ENCODE measurements at regions not wholly inside any gene's neighbourhood (a gene's known extent, or its start where the extent isn't known, plus 50 kb on each side); places are given as distances from the start of the nearest gene placed in this dataset.

DNA sequence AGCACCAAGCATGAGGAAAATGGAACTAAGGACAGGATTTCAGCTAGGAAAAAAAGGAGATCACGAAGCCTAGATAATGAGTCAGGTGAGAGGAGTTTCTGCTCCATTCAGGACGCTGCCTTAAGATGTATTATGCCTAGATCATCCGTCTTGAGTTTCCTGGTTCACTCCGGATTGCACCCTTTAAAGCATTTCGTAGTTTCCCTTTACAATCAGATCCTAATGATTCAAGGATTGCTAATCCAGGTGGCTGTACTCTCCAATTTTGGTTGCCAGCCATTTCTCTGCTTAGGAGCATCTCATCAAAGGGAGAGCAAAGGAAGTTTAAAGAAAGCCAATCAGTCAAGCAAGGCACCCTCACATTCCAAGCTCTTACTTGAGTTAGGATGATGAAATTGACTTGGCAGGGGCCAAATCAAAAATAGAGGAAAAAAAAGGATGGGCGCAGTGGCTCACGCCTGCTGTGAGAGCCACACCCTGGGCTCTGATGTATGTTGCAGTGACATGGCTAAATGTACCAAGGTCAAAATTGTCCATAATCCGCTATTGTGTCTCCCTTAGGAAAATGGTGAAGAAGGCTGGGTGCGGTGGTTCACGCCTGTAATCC lies 156.9 kb upstream of the SOD1 start:
- no peak for DNase-seq (ENCODE audit: extremely low read depth in 1 of 2, low read depth in 1 of 2)

DNA sequence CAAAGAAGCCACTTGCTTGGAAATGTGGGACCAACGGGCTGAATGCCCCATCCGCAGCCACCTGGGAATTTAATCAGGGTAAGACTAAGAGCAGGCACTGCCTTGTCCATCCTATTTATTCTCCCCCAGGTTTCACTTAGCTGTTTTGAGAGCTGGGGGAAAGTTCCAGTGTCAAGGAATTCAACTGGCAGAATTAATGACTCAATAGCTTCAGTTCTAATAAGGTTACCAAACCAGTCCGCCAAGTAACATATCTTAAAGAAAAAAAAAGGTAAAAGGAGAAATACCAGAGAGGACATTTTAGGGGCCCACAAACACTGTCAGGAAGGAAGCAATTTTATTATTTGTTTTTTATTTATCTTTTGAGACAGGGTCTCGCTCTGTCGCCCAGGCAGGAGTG lies 157.6 kb upstream of the SOD1 start:
- DNase-seq (ENCODE audit: extremely low read depth in 1 of 2, low read depth in 1 of 2): no peak

DNA sequence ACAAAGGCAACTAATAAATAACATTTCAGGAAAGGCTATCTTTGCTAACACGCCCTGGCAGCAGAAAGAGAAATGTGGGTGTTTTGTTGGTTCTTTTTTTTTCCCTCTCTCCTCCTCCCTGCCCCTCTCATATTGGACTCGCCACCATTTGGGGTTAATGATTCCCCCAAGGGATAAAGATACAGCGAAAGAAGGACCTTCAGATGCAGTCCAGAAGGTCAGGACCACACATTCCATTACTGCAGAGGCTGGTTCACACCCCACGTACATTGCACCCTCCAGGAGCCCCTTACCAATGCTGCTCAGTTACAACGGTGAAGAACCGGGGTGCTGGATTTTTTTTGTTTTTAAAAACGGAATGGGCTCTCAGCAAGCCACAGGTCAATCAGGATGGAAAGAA lies 156.9 kb upstream of the TIAM1 start:
- no peak for DNase-seq (ENCODE audit: extremely low read depth in 1 of 2, low read depth in 1 of 2)

GRCh38 chr21:31500071-31500470 lies 156.0 kb upstream of the TIAM1 start:
- DNase-seq (ENCODE audit: extremely low read depth in 1 of 2, low read depth in 1 of 2): no peak

GRCh38 chr21:31498985-31499384 lies 154.9 kb upstream of the TIAM1 start:
- DNase-seq (ENCODE audit: extremely low read depth in 1 of 2, low read depth in 1 of 2): no peak

DNA sequence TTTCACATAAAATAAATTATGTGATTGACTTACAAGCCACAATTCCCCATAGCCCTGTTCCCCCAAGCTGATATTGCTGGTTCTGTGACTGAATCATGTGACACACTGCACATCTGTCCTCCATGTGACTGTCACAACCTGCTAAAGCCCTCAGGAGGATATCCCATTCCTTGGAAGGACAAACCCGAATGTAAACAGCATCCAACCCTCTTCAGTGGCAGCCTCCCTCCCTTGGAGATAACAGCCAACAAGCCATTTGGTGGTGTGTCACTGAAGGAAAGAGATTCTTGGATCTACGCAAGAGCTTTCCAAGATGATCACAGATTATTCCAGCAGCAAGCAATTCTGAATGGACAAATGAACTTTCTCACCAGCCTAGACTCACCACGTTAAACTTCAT lies 153.9 kb upstream of the TIAM1 start:
- DNase-seq (ENCODE audit: extremely low read depth in 1 of 2, low read depth in 1 of 2): no peak

DNA sequence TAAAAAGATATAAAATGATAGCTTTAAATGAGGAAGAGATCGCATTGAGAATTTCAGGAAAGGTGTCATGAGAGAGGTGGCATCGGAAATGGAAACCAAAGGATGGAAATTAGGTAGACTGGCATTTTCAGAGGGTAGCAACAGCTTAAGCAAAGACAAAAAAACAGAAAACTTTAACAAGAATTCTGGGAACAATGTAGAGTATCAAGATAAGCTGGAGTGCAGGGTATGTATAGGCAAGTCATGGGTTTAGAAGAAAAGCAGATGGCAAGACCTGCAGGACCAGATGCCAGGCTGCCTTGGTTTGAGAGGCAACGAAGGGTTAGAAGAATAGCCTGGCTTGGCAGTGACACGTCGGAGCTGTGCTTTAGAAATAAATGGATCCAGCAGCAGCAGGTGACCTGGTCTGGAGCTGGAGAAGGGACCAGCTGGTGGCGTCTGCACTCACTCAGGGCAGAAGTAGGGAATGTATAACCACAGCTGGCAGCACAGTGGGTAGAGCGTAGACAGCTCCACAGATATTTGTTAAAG lies 149.4 kb upstream of the TIAM1 start:
- DNase-seq (ENCODE audit: extremely low read depth in 1 of 2, low read depth in 1 of 2): no peak

DNA sequence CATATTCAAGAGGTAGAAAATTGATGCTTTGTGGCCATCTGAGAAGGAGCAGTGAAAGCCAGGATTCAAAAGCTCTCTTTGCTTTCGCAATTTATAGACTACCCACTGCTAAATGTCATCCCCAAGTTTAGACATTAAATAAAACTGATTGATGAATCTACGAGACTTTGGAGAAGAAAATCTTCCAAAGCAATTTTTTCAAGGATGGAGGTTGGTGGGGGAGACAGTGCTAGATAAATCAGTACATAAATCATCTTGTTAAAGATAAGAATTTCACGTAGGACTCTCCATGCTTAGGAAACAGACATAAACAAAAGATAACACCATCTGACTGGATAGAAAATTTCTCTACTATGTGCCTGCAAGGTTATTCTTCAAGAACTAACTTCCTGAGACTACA lies 147.6 kb upstream of the TIAM1 start:
- no peak for DNase-seq (ENCODE audit: extremely low read depth in 1 of 2, low read depth in 1 of 2)

DNA sequence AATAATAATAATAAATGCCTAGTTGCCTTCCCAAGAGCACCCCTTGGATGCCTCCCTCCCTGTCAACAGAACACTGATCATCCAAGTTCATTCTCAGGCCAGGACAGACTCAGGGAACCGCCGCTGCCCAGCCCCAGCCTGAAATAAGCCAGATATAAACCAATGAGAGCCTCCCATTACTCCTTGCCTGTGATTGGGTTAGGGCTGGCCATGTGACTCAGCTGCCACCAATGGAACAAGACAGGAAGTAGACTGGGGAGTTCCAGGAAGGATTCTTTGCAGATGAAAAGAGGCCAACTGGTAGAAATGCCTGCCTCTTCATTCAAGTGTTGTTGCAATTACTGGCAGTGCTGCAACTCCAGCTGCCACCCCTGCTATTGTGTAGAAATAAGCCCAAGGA lies 146.4 kb upstream of the TIAM1 start:
- no peak for DNase-seq (ENCODE audit: extremely low read depth in 1 of 2, low read depth in 1 of 2)

DNA sequence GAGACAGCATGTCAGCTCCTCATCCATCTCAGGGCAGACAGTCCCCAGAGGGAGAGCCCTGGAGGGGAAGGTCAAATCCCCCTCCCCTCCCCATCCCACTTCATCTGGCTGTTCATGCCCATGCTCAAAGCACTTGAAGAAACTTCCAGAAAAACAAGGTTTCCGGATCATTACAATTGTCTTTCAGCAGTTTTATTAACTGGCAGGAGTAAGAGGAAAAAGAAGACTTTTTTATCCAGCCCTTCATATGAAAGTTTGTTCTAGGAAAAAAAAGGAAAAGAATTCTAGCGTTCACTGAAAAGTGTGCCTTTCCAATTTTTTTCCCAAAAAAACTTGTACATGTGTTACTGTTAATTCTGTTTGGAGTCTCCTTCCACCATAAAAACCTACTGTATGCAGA lies 145.7 kb upstream of the TIAM1 start:
- no peak for DNase-seq (ENCODE audit: extremely low read depth in 1 of 2, low read depth in 1 of 2)

DNA sequence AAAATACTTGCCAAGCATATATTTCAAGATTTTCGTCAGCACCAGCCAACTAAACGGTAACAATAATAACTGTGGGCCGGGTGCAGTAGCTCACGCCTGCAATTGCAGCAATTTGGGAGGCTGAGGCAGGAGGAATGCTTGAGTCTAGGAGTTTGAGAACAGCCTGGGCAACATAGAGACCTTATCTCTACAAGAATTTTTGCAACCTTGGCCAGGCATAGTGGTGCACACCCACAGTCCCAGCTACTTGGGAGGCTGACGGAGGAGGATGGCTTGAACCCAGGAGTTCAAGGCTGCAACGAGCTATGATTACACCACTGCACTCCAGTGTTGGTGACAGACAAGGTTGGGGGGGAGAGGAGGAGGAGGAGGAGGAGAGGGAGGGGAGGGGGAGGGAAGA lies 145.0 kb upstream of the TIAM1 start:
- DNase-seq (ENCODE audit: extremely low read depth in 1 of 2, low read depth in 1 of 2): no peak

GRCh38 chr21:31484219-31484618 lies 140.2 kb upstream of the TIAM1 start:
- DNase-seq (ENCODE audit: extremely low read depth in 1 of 2, low read depth in 1 of 2): no peak

- no peak for DNase-seq (ENCODE audit: extremely low read depth in 1 of 2, low read depth in 1 of 2)
These were observed 139.1 kb upstream of the TIAM1 start for GRCh38 chr21:31483146-31483545.

DNA sequence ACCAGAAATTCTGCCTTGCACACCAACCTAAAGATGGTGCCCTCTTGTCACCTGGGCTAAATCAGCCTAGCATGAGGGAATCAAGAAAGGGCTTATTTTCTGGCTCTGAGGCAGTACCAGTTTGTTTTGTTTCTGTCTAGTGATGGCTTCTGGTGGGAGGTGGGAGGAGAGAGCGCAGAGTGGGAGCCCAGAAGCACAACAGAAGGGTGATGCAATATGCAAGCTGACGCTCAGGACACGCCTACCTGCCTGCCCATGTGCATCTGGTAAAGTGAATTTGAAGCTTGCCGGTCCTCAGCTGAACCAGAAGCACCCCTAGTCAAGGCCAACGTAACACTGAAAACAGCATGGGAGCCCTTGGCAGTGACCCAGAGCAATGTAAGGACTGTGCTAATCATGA lies 138.4 kb upstream of the TIAM1 start:
- DNase-seq (ENCODE audit: extremely low read depth in 1 of 2, low read depth in 1 of 2): no peak

- no peak for DNase-seq (ENCODE audit: extremely low read depth in 1 of 2, low read depth in 1 of 2)
These were observed 136.2 kb upstream of the TIAM1 start for GRCh38 chr21:31480228-31480627.

GRCh38 chr21:31479714-31480113 lies 135.7 kb upstream of the TIAM1 start:
- no peak for DNase-seq (ENCODE audit: extremely low read depth in 1 of 2, low read depth in 1 of 2)

DNA sequence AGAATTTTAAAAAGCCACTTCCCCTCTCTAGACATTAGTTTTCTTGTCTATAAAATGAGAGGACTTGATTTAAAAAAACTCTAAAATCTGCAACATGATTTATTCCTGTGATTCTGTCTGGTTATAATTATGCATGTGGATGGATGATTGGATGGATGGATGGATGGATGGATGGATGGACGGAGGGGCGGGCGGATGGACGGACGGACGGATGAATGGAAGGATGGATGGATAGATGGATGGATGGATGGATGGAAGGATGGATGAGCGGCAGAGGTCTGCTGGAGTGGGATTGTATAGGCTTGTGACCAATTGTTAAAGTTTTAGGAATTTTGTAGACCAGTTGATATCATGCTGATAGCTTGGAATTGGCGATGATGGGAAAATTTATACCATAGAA lies 135.2 kb upstream of the TIAM1 start:
- DNase-seq (ENCODE audit: extremely low read depth in 1 of 2, low read depth in 1 of 2): no peak

DNA sequence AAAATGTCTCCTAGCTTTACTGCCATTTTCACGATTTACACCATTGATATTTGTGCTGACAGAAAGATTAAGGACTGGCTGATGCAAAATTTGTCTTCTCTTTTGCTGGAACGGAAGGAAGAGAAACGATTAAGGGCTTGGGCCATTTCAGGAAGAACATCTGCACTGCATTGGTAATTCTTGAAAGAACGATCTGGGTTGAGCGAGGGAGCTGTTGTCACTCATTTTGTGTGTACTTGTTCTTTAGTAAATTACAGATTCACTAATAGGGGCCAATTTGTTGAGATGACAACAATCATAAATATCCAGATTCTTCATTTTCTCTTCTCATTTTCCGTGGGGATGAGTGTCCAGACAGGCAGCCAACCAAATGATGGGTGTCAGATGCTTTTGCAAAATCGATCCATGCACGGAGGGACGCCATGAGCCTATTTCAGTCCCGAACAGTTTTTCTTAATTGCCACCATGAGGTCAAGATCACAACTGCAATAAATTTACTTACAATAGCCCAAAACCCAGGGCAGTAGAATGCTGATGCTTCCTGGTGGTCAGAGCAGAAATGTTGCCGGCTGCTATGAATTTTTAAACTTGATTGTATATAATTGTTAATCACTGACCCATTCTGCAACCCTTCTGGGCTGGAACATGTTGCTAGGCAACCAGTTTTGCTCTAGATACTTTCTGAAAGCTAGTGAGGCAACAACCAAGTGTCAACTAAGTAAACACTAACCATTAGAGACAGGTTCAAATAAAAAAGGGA lies 132.4 kb upstream of the TIAM1 start:
- no peak for DNase-seq (ENCODE audit: extremely low read depth in 1 of 2, low read depth in 1 of 2)

DNA sequence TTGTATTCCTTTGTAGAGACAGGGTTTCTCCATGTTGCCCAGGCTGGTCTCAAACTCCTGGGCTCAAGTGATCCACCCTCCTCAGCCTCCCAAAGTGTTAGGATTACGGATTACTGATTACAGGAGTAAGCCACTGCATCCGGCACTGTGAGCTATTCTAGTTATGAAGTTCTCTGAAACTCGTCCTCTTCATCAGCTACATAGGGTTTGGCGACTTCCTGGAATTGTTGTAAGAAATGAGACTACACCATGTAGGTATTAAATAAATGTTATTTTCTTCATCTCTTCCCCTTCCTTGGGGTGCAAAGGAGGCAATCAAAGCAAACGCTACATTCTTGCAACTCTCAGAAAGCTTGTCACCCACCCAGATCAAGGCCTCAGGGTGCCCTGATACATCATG lies 131.2 kb upstream of the TIAM1 start:
- DNase-seq (ENCODE audit: extremely low read depth in 1 of 2, low read depth in 1 of 2): no peak

DNA sequence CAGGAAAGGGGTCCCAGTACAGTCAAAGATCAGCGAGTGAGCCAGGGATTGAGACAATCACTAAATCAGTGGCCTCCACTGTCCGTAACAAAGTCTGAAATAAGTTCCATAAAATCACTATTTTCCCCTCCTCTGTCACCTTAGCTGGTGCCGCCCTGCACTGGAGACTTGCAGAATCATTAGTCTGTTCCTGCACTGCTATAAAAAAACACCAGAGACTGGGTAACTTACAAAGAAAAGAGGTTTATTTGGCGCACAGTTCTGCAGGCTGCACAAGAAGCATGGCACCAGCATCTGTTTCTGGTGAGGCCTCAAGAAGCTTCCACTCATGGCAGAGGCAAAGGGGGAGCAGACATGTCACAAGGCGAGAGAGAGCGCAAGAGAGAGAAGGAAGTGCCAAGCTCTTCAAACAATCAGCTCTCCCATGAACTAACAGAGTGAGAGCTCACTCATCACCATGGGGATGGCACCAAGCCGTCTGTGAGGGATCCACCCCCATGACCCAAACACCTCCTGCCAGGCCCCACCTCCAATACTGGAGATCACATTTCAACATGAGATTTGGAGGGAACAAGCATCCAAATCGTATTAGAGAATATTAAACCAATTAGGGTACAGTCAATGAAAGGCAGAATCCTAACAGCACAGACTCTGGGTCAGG lies 129.8 kb upstream of the TIAM1 start:
- no peak for DNase-seq (ENCODE audit: extremely low read depth in 1 of 2, low read depth in 1 of 2)

DNA sequence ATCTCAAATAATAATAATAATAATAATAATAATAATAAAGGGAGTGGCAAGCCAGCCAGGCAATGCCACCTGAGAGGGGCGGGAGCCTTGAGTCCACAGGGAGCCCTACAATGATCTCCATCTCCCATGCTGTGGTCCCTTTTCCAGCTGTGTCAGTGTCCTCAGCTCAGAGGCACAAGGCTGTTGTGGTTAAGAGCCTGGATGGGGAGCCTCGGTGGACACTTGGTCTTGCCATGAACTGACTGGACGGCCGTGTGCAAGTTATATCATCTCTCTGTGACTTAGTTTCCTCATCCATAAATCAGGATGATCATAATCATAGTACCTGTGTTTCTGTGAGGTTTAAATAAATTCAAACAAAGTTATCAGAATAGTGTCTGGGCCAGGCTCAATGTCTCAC lies 127.8 kb upstream of the TIAM1 start:
- DNase-seq (ENCODE audit: extremely low read depth in 1 of 2, low read depth in 1 of 2): no peak

Measured in stimulated activated CD8-positive, alpha-beta memory T cell treated with anti-CD3 and anti-CD28 coated beads, Interleukin-7, amount 100 ng/mL, for 48 hours (primary cell).